Retinal pigment epithelial cell (primary cell): ENCODE measurements at regions not wholly inside any gene's neighbourhood (a gene's known extent, or its start where the extent isn't known, plus 50 kb on each side); places are given as distances from the start of the nearest gene placed in this dataset.

Source experiments
- DNase-seq: peaks from one replicate; pipeline ENCODE4 v3.0.0-alpha.2; 2010; ENCODE audit warnings: low read depth
- H3K4me3 ChIP-seq: 2 replicates; pipeline ENCODE4 v1.5.1; 2011; ENCODE audit warnings: mild to moderate bottlenecking, low read length, control low read depth, moderate library complexity
- TF ChIP-seq, protein P1 (sequence below): conservative IDR thresholded peaks from 2 replicates; pipeline ENCODE4 v1.5.1; 2011; ENCODE audit warnings: low read depth, low read length, control low read depth, inconsistent platforms

DNA sequence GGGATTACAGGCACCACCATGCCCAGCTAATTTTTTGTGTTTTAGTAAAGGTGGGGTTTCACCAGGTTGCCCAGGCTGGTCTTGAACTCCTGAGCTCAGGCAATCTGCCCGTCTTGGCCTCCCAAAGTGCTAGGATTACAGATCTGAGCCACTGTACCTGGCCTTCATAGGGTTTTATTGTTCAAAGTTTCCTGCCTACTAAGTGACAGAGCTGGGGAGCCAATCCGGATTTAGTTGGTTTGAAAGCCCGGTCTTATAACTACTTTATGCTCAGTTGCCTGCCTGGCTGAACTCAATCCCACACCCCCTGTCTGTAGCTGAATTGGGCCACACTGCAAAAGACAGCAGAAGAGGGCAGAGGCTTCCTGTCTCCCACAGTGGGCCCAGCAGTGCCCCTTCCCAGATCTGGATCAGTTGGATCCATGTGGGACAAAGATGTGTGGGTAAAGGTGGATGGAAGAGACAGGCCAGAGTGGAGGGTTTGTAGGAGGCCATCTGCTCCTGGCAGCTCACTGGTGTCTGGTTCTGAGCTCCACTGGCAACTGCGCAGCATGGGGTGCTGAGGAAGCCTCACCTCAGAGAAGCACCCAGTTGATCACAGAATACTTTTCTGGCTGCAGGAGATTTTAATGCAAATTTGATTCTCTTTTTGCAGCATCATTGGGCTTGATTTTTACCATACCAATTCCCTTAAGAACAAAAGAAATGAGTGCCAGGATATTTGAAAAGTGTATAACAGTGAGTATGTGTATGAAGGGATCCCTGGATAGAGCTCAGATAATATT lies 144.9 kb downstream of the DDX1 start:
- TF ChIP-seq, protein P1, sequence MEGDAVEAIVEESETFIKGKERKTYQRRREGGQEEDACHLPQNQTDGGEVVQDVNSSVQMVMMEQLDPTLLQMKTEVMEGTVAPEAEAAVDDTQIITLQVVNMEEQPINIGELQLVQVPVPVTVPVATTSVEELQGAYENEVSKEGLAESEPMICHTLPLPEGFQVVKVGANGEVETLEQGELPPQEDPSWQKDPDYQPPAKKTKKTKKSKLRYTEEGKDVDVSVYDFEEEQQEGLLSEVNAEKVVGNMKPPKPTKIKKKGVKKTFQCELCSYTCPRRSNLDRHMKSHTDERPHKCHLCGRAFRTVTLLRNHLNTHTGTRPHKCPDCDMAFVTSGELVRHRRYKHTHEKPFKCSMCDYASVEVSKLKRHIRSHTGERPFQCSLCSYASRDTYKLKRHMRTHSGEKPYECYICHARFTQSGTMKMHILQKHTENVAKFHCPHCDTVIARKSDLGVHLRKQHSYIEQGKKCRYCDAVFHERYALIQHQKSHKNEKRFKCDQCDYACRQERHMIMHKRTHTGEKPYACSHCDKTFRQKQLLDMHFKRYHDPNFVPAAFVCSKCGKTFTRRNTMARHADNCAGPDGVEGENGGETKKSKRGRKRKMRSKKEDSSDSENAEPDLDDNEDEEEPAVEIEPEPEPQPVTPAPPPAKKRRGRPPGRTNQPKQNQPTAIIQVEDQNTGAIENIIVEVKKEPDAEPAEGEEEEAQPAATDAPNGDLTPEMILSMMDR, result no peak
- DNase-seq, result no peak
- H3K4me3 ChIP-seq, result no peak overlapping the region

DNA sequence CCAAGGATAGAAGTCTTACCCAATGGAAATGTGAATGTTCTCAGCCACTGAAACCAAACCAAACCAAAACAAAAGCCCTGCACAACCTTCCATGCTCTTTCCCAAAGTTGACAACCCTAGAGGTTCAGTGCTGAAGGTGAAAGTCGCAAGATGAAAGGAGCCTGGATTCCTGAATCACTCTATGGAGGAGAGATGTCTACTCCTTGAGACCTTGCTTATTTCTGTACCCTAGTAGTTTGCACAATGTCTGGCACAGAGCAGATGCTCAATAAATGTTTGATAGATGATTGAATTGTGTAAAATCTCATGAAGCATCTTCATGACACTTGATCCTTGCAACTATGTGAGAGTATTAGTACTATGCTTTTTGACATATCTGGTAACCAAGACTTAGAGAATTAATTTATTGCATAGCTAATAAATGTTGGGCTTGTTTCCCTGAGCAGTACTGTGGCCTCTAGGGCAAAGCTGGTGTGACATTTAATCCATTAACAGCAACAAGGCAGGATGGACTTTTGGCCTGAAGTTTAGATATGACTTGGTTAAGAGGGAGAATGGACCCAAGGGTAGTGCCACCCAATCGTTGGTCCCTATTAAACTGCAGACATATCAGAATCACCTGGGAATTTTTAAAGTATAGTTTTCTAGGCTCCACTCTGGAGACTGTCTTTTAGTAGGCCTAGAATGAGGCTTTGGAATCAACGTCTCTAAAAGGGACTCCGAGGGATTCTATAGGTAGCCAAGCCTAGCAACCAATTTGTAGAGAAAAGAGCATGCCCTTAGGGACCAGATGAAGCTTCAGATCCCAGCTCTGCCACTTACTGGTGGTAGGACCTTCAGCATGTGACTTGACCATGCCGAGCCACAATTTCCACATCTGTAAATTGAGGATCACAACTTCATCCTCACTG lies 145.9 kb downstream of the DDX1 start:
- no peak overlapping the region for H3K4me3 ChIP-seq
- TF ChIP-seq, protein P1, result no peak
- no peak for DNase-seq

DNA sequence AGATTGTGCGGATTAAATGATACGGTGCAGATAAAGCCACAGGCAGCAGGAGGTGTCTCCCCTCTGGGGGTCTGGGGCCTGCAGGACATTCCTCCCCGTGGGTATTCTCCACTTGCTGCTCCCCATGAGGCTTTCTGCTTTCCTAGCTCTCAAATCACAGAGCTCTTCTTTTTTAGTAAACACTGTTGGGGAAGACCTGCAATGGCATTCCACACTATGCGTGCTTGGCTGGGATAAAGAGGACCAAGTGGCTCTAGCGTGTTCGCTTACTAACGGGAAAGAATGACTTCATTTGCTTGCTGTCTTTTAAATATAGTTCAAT lies 146.5 kb downstream of the DDX1 start:
- no peak for DNase-seq
- no peak overlapping the region for H3K4me3 ChIP-seq
- TF ChIP-seq, protein P1, result no peak

DNA sequence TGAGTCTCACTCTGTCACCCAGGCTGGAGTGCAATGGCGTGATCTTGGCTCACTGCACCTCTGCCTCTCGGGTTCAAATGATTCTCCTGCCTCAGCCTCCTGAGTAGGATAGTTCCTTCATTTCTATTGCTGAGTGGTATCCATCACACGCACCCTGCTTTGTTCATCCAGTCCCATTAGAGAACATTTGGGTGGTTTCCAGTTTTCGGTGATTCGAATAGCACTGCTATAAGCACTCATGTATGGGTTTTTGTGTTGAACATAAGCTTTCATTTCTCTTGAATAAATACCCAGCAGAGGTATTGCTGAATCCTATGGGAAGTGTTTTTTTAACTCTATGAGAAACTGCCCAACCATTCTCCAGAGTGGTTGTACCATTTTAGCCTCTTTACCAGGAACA lies 147.3 kb downstream of the DDX1 start:
- no peak overlapping the region for H3K4me3 ChIP-seq
- TF ChIP-seq, protein P1, result no peak
- DNase-seq, result no peak

DNA sequence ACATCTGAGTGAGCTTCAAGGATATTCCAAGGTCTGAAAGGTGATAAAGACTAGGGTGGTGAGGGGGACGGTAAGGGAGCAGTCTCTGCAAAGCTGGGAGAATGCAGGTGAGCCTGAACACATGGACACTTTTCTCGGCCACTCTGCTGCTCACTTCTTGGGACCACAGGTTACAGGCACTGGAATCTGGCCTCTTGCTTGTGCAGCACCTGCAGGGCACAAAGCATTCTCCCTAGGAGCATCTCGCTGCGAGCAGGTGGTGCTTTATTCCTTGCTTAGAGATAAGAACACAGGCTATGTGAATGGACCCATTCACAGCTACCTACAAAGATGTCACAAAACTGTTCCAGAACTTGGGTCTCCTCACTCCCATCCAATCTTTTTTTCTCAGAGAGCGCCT lies 153.2 kb downstream of the DDX1 start:
- DNase-seq, result no peak
- H3K4me3 ChIP-seq, result no peak overlapping the region
- TF ChIP-seq, protein P1, result no peak

DNA sequence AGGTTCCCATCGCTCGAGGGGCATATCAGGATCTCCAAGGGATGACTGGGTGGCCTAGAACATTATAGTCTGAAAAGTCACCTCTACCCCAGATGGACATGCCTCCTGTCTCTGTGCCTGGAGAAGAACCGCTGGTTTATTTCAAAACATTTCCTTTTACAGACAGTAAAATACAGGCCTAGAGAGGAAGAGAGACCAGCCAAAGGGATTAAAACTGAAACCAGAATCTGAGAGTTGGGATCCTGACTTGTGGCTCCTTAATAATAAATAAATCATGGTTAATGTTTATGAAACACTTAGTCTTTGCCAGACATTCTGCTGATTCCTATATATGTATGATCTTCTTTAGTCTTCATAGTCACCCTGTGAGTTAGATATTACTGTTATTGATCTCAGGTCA lies 153.7 kb downstream of the DDX1 start:
- no peak for DNase-seq
- TF ChIP-seq, protein P1, result no peak
- no peak overlapping the region for H3K4me3 ChIP-seq
